ENCODE measurements at regions not wholly inside any gene's neighbourhood (a gene's known extent, or its start where the extent isn't known, plus 50 kb on each side); places are given as distances from the start of the nearest gene placed in this dataset.

DNA sequence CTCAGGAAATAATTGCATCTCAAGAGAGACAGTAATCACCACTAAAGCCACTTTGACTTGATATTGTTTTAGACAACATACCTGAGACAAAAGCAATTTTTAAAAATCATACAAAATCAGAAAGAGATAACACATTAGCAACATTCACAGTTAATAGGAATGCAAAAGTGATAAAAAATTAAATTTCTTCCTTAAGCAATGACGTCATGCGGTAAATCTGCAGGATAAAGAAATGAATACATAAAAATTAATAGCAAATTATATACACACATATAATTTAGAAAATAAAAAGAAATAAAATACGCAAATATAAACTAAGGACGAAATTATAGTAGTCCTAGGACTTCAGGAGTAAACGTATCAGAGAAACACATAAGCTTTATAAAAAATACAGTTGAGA, 866.5 kb upstream of the PRKX start:
- TF ChIP-seq, protein P1, sequence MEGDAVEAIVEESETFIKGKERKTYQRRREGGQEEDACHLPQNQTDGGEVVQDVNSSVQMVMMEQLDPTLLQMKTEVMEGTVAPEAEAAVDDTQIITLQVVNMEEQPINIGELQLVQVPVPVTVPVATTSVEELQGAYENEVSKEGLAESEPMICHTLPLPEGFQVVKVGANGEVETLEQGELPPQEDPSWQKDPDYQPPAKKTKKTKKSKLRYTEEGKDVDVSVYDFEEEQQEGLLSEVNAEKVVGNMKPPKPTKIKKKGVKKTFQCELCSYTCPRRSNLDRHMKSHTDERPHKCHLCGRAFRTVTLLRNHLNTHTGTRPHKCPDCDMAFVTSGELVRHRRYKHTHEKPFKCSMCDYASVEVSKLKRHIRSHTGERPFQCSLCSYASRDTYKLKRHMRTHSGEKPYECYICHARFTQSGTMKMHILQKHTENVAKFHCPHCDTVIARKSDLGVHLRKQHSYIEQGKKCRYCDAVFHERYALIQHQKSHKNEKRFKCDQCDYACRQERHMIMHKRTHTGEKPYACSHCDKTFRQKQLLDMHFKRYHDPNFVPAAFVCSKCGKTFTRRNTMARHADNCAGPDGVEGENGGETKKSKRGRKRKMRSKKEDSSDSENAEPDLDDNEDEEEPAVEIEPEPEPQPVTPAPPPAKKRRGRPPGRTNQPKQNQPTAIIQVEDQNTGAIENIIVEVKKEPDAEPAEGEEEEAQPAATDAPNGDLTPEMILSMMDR (IDR thresholded peaks at IDR 0.05), result no peak
- TF ChIP-seq POLR2A (IDR thresholded peaks at IDR 0.05; ENCODE audit: low read depth) (no peak), EP300 (IDR thresholded peaks at IDR 0.05) (no peak), POLR2AphosphoS5 (IDR thresholded peaks at IDR 0.05) (no peak)
